ENCODE measurements at regions not wholly inside any gene's neighbourhood (a gene's known extent, or its start where the extent isn't known, plus 50 kb on each side); places are given as distances from the start of the nearest gene placed in this dataset.

- DNase-seq (ENCODE audit: low read depth), result no peak
These were observed 254.3 kb upstream of the AGA start for GRCh38 chr4:177696438-177696966.

- DNase-seq (ENCODE audit: low read depth), result no peak
These were observed 257.4 kb upstream of the AGA start for GRCh38 chr4:177699365-177700213.

- DNase-seq (ENCODE audit: low read depth), result no peak
These were observed 264.7 kb upstream of the AGA start for GRCh38 chr4:177706916-177707315.

GRCh38 chr4:177713454-177713853, 271.2 kb upstream of the AGA start:
- no peak for DNase-seq (ENCODE audit: low read depth)

- DNase-seq (ENCODE audit: low read depth), result no peak
These were observed 275.2 kb upstream of the AGA start for GRCh38 chr4:177717407-177717806.

GRCh38 chr4:177718514-177718913, 276.3 kb upstream of the AGA start:
- no peak for DNase-seq (ENCODE audit: low read depth)

GRCh38 chr4:177726111-177726510, 283.9 kb upstream of the AGA start:
- DNase-seq (ENCODE audit: low read depth), result no peak

- no peak for DNase-seq (ENCODE audit: low read depth)
These were observed 286.3 kb upstream of the AGA start for GRCh38 chr4:177728361-177729152.

GRCh38 chr4:177729681-177730080, 287.4 kb upstream of the AGA start:
- DNase-seq (ENCODE audit: low read depth), result no peak

- no peak for DNase-seq (ENCODE audit: low read depth)
These were observed 295.2 kb upstream of the AGA start for GRCh38 chr4:177737387-177737940.

- DNase-seq (ENCODE audit: low read depth), result no peak
These were observed 298.3 kb upstream of the AGA start for GRCh38 chr4:177740563-177740962.

- DNase-seq (ENCODE audit: low read depth), result no peak
These were observed 317.5 kb upstream of the AGA start for GRCh38 chr4:177759729-177760128.

- no peak for DNase-seq (ENCODE audit: low read depth)
These were observed 319.5 kb upstream of the AGA start for GRCh38 chr4:177761692-177762091.

GRCh38 chr4:177769155-177769554, 326.9 kb upstream of the AGA start:
- DNase-seq (ENCODE audit: low read depth), result no peak

GRCh38 chr4:177770776-177771175, 328.5 kb upstream of the AGA start:
- no peak for DNase-seq (ENCODE audit: low read depth)

- DNase-seq (ENCODE audit: low read depth), result no peak
These were observed 329.4 kb upstream of the AGA start for GRCh38 chr4:177771645-177772044.

GRCh38 chr4:177778623-177779022, 336.4 kb upstream of the AGA start:
- no peak for DNase-seq (ENCODE audit: low read depth)

- DNase-seq (ENCODE audit: low read depth), result no peak
These were observed 342.8 kb upstream of the AGA start for GRCh38 chr4:177785000-177785399.

- DNase-seq (ENCODE audit: low read depth), result no peak
These were observed 347.4 kb upstream of the AGA start for GRCh38 chr4:177789610-177790009.

- no peak for DNase-seq (ENCODE audit: low read depth)
These were observed 349.0 kb upstream of the AGA start for GRCh38 chr4:177791188-177791587.

GRCh38 chr4:177796841-177797240, 354.6 kb upstream of the AGA start:
- DNase-seq (ENCODE audit: low read depth), result no peak

- DNase-seq (ENCODE audit: low read depth), result no peak
These were observed 355.9 kb upstream of the AGA start for GRCh38 chr4:177798161-177798560.

GRCh38 chr4:177802162-177802561, 359.9 kb upstream of the AGA start:
- DNase-seq (ENCODE audit: low read depth), result no peak
